ENCODE measurements at regions not wholly inside any gene's neighbourhood (a gene's known extent, or its start where the extent isn't known, plus 50 kb on each side); places are given as distances from the start of the nearest gene placed in this dataset.

DNA sequence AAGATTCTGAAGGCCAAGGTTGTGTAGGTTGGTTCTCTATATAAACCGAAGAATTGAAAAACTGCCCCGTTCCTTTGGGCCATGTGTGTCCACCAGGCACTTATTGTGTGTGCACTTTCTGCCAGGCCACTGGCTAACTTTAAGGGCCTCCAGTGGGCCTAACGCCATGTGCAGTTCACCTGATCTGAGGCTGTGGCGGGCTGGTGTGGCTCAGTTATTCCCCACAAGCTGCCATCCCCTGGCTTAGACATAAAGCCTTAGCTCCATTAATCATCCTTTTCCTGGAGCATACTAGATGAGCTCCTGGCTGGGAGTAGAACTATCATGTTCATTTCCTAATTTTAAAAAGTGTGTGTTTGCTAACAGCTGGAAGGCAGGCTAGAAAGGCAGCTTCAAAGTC lies 304.1 kb upstream of the TNP1 start:
- DNase-seq (ENCODE audit: low read depth in 2 of 2), result no peak

DNA sequence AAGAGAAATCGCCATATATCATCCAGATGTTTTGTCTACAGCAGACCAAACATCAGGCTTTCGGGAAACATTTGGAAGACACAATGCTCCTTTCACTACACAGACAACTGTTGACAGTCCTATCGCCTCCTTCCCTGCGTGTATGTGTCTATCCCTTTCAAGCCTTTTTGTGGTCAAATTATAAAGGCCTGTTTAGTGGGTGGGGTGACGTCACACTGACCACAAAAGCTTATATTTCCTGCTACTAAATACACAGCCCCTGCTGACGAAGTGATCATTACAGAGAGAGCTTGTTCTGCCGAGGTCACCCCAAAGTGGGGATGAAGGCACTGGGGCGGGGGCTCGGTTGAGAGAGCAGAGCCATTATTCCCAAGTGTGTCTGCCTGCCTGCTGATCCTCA lies 302.7 kb upstream of the TNP1 start:
- peak in 1 of 2 experiments; percentile 23 for DNase-seq (ENCODE audit: low read depth in 2 of 2)

DNA sequence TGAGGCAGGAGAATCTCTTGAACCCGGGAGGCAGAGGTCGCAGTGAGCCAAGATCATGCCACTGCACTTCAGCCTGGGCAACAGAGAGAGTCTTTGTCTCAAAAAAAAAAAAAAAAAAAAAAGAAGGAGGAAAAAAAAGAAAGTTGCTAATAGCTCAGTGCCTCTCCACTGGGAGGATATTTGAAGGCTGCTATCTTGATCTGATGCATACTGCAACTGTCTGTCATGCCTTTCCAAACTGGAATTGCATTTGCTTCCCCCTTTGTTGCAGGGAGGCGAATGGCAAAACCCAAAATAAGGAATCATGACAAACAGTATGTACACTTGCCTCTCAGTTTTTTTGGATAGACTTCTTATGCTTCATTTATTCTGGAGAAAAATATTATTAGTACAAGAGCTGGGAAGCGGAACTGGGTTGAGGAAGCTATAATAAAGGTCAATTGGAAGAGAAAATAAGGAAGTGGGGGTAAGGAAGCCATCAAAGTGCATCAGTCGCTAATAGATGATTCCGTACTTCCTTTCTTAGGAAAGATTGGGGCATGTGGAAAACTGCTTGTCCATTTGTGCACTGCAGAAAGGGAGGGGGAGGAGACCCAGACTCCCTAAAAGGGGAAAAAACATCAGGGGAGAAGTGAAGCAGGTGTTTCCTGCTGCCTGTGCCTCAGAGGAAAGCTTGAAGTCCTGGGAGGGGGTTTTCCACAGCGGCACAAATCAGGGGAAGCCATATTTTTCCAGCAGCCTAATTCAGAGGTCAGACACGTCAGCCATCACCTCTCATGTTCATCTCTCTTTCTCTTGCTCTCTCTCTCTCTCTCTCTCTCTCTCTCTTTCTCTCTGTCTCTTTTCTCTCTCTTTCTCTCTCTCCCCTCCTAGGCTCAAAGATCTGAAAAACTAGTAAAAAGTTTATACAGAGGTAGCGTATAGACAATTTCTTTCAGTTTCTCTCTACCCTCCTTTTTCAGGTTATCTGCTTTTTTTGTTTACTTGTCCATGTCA lies 301.4 kb upstream of the TNP1 start:
- no peak for DNase-seq (ENCODE audit: low read depth in 2 of 2)

DNA sequence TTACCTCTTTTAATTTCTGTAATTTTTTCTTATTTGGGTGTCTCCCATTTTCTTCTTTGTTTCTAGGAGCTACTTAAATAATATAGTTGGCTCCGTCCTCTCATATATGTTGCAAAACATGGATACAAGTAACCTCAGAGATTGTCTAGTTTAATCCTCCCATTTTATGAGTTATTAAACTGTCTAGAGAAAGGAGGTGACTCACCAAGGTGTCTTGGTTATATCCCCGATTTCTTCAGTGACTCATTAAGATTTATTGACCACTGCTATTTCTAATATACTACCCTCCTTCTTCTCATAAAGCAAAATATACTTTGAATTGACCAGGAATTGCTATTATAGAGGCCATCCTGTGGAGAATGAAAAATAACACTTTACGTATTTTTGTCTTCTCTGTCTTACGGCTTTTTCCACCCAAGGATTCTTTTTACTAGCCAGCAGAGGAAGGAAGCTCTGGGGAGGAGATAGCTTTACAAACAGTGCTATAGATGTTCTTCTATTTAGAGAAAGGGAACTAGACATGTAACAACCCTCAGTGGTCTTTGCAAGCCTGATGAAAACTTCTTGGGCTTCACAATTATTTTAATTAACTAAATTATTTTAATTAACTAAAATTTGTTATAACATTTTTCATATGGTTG lies 300.4 kb upstream of the TNP1 start:
- DNase-seq (ENCODE audit: low read depth in 2 of 2), result no peak

DNA sequence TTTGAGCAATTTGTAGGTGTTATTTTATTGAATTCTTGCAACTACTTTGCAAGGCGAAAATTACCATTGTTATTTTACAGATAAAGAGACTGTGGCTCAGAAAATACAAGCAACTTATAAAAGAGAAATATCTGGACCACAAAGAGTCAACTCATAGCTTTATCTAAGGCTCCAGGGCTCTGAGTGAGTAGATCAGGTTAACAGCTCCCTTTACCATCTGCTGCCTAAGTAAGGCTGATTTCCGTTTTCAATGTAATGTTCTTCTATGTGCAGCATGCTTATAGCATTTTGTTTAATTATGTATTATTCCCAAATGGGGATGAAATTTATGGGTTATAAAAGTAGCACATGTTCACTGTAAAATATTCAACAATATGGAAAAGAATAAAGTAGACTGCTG lies 299.1 kb upstream of the TNP1 start:
- DNase-seq (ENCODE audit: low read depth in 2 of 2), result no peak

DNA sequence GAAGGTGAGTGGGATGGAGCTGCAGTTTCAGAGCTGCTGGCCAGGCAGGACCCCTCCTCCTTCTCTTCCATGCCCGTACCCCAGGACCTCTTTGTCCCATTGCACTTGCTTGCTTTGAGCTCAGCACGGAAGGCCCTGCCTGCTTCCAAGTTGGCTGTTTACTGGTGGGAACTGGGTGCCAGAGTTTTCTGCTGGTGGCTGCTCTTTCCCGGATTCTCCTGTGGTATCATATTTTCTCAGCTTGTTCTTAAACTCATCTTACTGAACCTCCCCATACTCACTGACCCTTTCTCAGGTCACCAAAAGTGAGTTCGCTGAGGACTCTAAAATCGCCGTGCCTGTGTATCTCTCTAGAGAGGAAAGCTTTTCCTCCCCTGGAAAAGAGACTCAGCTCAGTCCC lies 297.7 kb upstream of the TNP1 start:
- no peak for DNase-seq (ENCODE audit: low read depth in 2 of 2)

DNA sequence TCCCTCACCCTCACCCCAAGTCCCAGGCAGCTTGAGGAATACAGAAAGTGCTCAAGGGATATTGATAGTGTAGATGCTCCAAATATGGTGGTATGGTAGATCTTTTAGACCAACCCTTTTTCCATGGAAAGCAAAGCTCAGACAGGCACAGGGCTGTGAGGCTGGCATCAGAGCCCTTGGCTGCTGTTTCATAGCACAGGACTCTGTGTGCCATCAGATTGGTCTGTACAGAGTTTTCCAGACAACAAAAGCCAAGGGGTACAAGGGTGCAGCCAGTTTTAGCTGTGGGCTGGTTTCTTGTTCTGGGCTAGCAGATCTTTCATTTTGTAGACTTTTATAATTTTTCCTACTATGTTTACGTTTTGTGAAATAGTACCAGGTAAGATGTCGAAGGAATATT lies 296.9 kb upstream of the TNP1 start:
- no peak for DNase-seq (ENCODE audit: low read depth in 2 of 2)

DNA sequence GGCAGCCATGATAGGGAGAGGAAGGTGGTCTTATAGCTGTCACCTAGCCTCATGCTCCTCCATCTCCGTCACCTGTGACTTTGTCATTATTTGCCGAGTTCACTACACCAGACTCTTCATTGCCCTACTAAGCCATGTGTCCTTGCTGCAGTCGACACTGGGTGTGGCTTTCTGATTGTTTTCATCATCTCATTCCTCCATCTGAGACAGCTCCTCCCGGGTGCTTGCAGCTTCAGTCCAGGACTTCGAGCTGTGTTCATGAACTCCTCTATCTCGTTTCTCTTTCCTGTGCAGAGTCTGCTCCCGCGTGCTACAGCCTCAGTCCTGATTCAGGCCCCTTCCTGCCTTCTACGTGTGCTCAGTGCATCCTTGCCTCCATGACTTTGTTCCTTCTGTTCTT lies 295.1 kb upstream of the TNP1 start:
- DNase-seq (ENCODE audit: low read depth in 2 of 2), result no peak

DNA sequence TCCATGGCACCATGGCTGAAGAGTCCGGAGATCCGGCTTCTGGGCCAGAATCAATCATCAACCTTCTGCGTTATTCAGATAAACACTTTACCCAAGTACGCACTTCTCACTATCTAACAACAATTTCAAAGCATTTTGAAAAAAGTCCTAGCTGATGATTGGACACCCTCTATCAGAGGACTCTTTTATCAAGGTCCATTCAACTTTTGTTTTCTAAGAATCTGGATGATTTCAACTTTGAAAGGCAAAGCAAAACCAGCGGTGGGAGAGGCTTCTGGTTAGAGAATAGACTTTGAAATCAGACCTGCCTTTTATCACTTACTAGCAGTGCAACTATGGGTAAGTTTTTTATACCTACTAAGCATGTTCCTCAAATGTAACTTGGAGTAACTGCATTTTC lies 293.6 kb upstream of the TNP1 start:
- DNase-seq (ENCODE audit: low read depth in 2 of 2), result no peak

DNA sequence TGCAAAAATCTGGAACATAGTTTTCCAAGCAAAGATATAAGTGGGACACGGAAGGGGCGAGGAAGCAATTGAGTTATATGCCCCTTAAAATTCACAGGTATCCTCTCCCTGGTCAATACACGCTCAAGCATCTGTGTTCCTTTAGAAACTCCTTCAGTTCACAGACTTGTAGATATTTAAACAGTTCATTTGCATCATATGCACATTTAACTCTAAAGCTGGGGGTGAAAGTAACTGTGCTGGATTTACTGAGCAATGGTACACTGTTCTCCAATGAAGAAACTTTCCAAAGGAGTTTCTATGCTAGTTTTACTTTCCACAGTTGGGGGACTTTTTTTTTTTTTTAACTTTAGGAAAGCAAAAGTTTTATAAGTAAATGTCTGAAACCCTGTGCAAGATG lies 293.0 kb upstream of the TNP1 start:
- DNase-seq (ENCODE audit: low read depth in 2 of 2), result no peak

DNA sequence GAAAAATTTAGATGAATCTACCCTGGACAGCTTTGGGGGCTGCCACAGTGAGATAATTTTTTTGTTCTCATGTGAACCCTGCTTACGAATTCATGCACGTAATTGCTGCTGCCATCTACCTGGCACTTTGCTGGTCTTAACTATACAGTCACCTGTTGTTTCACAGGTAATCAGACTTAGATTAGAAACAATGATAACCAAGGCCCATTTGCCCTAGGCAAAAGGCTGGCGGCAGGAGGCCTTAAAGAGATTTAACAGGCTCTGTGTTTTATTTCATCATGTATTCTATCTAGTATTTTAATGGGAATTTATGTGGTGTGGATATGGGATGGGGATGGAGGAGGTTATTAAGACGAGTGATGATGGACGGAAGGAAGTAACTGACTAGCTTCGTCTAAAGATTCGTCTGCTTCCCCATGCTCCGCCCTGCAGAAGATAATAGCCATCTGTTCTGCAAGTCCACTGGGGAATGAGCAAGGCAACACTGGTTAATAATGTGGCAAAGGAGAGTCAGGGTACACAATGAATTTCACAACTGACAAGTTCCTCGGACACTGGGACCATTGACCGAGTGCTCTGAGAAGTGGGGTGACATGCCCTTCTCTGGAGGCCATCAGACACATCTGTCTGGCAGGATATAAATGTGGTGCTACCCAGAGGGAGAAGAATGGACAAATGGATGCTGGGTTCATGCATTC lies 291.8 kb upstream of the TNP1 start:
- no peak for DNase-seq (ENCODE audit: low read depth in 2 of 2)

DNA sequence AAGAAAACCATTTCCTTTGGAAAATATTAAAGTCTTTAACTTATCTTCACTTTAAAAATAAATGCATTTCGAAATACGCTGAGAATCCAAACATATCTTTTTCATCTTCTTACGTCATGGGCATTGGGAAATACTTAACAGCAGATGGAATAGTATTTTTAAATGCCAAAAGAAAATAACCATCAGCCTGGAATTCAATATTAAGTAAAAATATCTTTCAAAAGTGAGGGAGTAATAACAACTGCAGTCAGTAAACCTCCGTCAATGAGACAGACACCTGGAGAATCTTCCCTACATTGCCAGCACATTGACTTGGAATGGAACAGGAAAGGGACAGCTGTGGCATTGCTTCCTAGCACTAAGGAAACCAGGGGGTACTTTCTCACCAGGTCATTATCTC lies 290.4 kb upstream of the TNP1 start:
- no peak for DNase-seq (ENCODE audit: low read depth in 2 of 2)

DNA sequence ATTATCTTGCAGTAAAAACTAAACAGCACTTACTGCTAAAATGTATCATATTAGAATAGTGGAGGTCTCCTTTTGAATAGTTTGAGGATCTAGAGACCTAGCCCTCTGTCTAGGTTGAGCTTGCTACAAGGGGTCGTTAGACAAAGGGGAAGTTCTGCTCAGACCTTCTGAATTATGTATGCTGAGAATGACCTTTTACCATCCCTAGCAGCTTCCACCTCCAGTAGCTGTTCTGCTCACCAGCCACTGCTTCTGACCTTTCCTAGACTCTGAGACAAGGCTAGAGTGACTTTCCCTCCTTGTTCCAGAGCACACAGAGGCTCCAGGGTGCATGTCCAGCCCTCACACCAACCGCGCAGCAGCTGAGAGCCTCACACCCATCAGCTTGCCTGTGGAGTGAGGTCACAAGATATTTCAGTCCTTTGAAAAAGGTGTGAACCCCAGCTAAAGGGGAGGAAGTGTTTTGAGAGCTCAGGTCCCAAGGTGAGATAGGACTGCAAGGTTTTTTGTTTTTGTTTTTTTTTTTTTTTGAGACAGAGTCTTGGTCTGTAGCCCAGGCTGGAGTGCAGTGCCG lies 289.3 kb upstream of the TNP1 start:
- no peak for DNase-seq (ENCODE audit: low read depth in 2 of 2)

DNA sequence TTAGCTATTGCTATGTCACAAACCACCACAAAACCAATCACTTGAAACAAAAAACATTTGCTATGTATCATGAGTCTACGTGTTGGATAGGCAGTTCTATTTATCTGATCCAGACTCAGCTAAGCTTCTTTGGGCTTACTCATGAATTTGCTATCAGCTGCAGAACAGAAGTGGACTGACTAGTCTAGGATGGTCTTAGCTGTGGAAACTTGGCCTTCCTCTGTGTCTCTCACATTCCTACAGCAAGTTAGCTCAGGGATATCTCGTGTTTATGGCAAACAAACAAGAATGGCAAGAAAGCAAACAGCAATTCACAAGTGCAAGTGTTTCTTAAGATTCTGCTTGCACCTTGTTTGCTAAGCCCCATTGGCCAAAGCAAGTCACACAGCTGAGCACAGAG lies 288.0 kb upstream of the TNP1 start:
- DNase-seq (ENCODE audit: low read depth in 2 of 2), result no peak

DNA sequence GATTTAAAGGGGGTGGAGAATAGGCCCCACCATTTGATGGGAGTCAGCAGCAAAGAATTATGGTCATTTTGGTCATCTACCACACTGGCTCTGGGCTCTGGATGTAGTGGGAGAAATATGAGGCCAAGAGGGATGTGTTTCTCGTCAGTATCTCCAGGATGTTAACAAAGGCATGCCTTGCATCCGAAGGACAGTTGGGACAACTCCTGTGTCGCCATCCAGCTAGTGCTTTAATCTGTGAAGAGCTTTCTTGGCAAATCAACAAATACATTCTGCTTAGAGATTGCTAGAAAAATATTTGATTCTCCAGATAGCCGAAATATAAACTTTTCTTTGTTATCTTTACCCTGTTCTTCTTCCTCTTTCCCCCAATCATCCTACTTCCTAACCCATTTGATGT lies 287.1 kb upstream of the TNP1 start:
- no peak for DNase-seq (ENCODE audit: low read depth in 2 of 2)

DNA sequence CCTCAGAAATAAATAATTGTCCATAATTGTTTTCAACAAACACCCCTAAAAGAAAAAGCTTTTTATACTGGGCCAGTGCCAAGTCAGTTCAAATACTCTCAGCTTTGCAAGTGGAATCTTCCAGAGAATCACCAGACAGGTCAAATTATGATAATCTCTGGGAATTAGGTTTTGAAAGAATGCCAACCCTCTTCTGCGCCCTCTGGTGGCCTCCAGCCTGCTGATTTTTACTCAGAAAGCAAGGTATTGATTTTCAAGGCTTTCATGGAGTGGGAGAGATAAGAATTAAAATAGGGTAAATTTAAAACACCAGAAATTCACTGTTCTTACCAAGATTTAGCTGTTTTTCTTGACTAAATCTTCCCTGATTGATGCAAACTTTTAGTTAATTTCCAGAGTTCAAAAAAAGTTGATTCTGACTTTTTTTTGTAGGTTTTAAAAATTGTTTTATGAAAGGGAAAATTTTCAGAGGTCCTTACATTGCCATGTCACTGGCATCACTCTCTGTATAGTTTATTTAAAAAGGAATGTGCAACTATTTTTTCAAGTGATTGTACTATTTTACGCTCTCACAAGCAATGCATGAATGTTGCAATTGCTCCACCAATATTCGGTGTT lies 282.9 kb upstream of the TNP1 start:
- peak in 1 of 2 experiments; percentile 20 for DNase-seq (ENCODE audit: low read depth in 2 of 2)

DNA sequence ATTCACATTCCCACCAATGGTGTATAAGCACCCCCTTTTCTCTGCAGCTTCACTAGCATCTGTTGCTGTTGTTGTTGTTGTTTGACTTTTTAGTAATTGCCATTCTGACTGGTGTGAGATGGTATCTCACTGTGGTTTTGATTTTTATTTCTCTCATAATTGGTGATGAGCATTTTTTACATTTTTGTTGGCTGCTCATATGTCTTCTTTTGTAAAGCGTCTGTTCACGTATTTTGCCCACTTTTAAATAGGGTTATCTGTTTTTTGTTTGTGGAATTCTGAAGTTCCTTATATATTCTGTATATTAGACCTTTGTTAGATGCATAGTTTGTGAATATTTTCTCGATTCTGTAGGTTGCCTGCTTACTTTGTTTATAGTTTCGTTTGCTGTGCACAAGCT lies 278.4 kb upstream of the TNP1 start:
- no peak for DNase-seq (ENCODE audit: low read depth in 2 of 2)

DNA sequence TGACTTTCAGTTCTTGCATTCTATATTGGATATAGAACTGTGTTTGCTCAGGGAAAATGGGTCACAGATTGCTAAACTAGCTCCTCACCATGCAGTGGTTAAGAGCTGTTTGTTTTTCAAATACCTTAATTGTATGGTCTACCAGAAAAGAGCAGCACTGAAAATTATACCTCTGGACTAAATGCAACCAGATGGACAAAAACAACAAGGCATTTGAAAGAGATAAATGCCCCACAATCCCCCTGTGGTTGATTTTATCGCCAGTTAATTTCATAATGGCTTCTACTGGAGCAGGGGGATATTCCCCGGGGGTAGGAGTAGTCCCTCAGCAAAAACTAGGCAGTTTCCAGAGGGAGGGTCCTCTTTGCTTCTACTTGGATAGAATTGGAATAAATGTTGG lies 267.9 kb upstream of the TNP1 start:
- no peak for DNase-seq (ENCODE audit: low read depth in 2 of 2)

DNA sequence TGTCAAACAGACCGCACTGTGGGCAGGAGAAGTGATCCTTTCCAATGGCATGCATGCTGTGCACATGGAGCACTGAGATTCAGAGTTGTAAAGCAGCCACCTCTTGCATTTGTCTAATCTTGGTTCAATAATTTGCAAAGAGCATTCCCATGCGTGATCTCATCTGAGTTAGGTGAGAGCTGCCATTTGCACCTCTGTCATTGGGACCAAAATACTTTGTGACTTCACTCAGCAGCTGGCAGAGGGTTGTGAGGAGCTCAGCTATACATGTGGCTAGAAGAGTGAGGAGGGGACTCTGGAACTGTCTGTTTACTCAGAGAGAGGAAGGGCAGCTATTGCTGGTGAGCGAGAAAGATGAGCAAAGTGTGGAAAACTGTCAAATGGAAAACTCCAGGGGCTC lies 265.1 kb upstream of the TNP1 start:
- DNase-seq (ENCODE audit: low read depth in 2 of 2), result no peak

DNA sequence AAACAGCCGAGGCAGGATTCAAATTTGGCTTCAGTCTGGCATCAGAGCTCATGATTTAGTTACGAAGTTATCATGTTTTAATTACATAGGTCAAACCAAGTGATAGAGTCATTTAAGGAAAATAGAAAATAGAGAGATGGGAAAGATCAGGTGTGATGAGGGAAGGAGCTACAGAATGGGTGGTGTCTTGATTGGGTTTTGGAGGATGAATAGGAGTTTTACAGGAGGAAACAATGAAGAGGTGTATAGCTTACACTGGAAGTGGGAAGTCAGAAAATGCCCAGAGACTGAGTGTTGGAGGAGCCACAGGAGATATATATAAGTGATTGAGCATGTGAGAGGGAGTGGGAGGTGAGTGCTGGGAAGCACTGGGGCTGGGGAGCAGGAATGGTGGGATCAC lies 264.2 kb upstream of the TNP1 start:
- no peak for DNase-seq (ENCODE audit: low read depth in 2 of 2)

DNA sequence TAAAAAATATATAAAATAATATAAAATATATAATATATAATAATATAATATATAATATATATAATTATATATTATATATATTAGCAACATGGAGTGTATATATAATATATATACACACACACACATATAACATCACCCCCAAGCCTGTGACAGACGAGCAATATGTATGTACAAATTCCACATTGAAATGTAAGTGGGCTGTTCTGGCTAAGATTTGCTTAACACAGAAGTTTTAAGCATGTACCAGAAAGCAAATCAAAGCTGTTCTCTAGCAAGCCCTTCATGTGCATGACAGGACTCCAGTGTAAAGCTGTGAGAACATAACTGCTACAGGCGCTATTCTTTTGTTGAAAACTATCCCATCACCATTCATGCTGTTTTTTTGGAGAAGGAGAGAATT lies 261.7 kb upstream of the TNP1 start:
- DNase-seq (ENCODE audit: low read depth in 2 of 2), result no peak

DNA sequence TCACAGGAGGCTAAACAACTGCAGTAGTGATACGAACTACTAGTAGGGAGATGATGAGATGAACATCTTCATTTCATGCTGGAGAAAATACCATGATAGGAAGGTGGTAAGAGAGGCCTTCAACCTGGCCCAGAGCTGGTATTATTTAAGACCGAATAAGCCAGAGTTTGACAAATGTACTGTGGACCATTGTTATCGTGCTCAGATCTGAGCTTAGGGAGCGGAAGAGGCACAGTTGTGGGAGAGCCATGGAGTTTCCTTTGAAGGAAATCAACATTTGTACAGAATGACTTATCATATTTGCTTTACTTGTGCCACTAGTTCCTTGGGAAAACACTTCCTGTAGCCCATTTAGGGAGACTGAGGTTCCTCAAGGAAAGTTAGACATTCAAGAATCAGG lies 260.6 kb upstream of the TNP1 start:
- no peak for DNase-seq (ENCODE audit: low read depth in 2 of 2)
